H9 (cell line): ENCODE measurements at regions not wholly inside any gene's neighbourhood (a gene's known extent, or its start where the extent isn't known, plus 50 kb on each side); places are given as distances from the start of the nearest gene placed in this dataset.

Source experiments
- DNase-seq: peaks from one replicate; pipeline ENCODE4 v3.0.0-alpha.2; 2017
- H2AFZ ChIP-seq: one replicate; pipeline ENCODE4 v1.6.1; 2013; ENCODE audit warnings: mild to moderate bottlenecking, low read length, control low read depth, moderate library complexity
- H2AK5ac ChIP-seq: 2 replicates; pipeline ENCODE4 v1.6.1; 2013; ENCODE audit warnings: low read length, control low read depth, mixed read lengths; ENCODE audit not compliant: insufficient read length
- H2BK120ac ChIP-seq: one replicate; pipeline ENCODE4 v1.6.1; 2013; ENCODE audit warnings: low read depth, mild to moderate bottlenecking, low read length, control low read depth, inconsistent platforms; ENCODE audit not compliant: poor library complexity, severe bottlenecking
- H2BK12ac ChIP-seq: 2 replicates; pipeline ENCODE4 v1.6.1; 2013; ENCODE audit warnings: low read length, control low read depth, mixed read lengths, low read depth; ENCODE audit not compliant: insufficient read length
- H2BK15ac ChIP-seq: 2 replicates; pipeline ENCODE4 v1.6.1; 2013; ENCODE audit warnings: low read depth, low read length, control low read depth
- H2BK20ac ChIP-seq: one replicate; pipeline ENCODE4 v1.6.1; 2013; ENCODE audit warnings: low read depth, mild to moderate bottlenecking, low read length, control low read depth, inconsistent platforms; ENCODE audit not compliant: poor library complexity, severe bottlenecking
- H2BK5ac ChIP-seq: 2 replicates; pipeline ENCODE4 v1.6.1; 2013; ENCODE audit warnings: low read length, control low read depth, mixed read lengths; ENCODE audit not compliant: insufficient read length
- H3K14ac ChIP-seq: 2 replicates; pipeline ENCODE4 v1.6.1; 2013; ENCODE audit warnings: low read length, control low read depth; ENCODE audit not compliant: insufficient read depth
- H3K18ac ChIP-seq: 2 replicates; pipeline ENCODE4 v1.6.1; 2013; ENCODE audit warnings: low read depth, mild to moderate bottlenecking, mixed read lengths, low read length, control low read depth; ENCODE audit not compliant: insufficient read length
- H3K23ac ChIP-seq: 2 replicates; pipeline ENCODE4 v1.6.1; 2013; ENCODE audit warnings: low read length, control low read depth, mixed read lengths, low read depth; ENCODE audit not compliant: insufficient read length
- H3K23me2 ChIP-seq: 2 replicates; pipeline ENCODE4 v1.6.1; 2013; ENCODE audit warnings: low read depth, mild to moderate bottlenecking, mixed read lengths, low read length, control low read depth; ENCODE audit not compliant: insufficient read length, poor library complexity, severe bottlenecking
- H3K27ac ChIP-seq: 2 replicates; pipeline ENCODE4 v1.5.1; 2013; ENCODE audit warnings: low read length, control low read depth, mixed read lengths, low read depth; ENCODE audit not compliant: insufficient read length
- H3K27me3 ChIP-seq: 2 replicates; pipeline ENCODE4 v1.6.1; 2013; ENCODE audit warnings: low read length, control low read depth, inconsistent platforms; ENCODE audit not compliant: insufficient read depth
- H3K4ac ChIP-seq: 2 replicates; pipeline ENCODE4 v1.6.1; 2013; ENCODE audit warnings: low read depth, mild to moderate bottlenecking, control low read depth, inconsistent platforms, low read length, moderate library complexity
- H3K4me1 ChIP-seq: 2 replicates; pipeline ENCODE4 v1.6.1; 2013; ENCODE audit warnings: low read length, control low read depth, inconsistent platforms; ENCODE audit not compliant: insufficient read depth
- H3K4me2 ChIP-seq: 2 replicates; pipeline ENCODE4 v1.6.1; 2013; ENCODE audit warnings: low read length, control low read depth, mixed read lengths; ENCODE audit not compliant: insufficient read length, insufficient read depth
- H3K56ac ChIP-seq: 2 replicates; pipeline ENCODE4 v1.6.1; 2013; ENCODE audit warnings: low read depth, mild to moderate bottlenecking, mixed read lengths, low read length, control low read depth; ENCODE audit not compliant: insufficient read length
- H3K79me1 ChIP-seq: 2 replicates; pipeline ENCODE4 v1.6.1; 2013; ENCODE audit warnings: low read depth, mild to moderate bottlenecking, moderate library complexity, low read length, control low read depth, inconsistent platforms; ENCODE audit not compliant: insufficient read depth, poor library complexity, severe bottlenecking
- H3K79me2 ChIP-seq: 2 replicates; pipeline ENCODE4 v1.6.1; 2013; ENCODE audit warnings: low read length, control low read depth, inconsistent platforms; ENCODE audit not compliant: insufficient read depth
- H3K9ac ChIP-seq: 2 replicates; pipeline ENCODE4 v1.6.1; 2013; ENCODE audit warnings: low read length, control low read depth, mixed read lengths; ENCODE audit not compliant: insufficient read length; ENCODE audit errors: extremely low read depth
- H3K9me3 ChIP-seq: one replicate; pipeline ENCODE4 v1.6.1; 2013; ENCODE audit warnings: low read depth, low read length, inconsistent platforms; ENCODE audit not compliant: control insufficient read depth
- H3T11ph ChIP-seq: one replicate; pipeline ENCODE4 v1.6.1; 2013; ENCODE audit warnings: mild to moderate bottlenecking, low read length, control low read depth, inconsistent platforms
- H4K20me1 ChIP-seq: one replicate; pipeline ENCODE4 v1.6.1; 2013; ENCODE audit not compliant: control insufficient read depth, insufficient read length, insufficient read depth
- H4K5ac ChIP-seq: 2 replicates; pipeline ENCODE4 v1.6.1; 2013; ENCODE audit warnings: low read depth, mild to moderate bottlenecking, mixed read lengths, low read length, control low read depth; ENCODE audit not compliant: insufficient read length
- H4K8ac ChIP-seq: replicated peaks from 2 replicates; pipeline ENCODE4 v1.6.1; 2013; ENCODE audit warnings: low read length, control low read depth, mixed read lengths, low read depth; ENCODE audit not compliant: insufficient read length
- H4K91ac ChIP-seq: 2 replicates; pipeline ENCODE4 v1.6.1; 2013; ENCODE audit warnings: low read depth, mild to moderate bottlenecking, moderate library complexity, mixed read lengths, low read length, control low read depth; ENCODE audit not compliant: insufficient read length
- H3K27ac Mint-ChIP-seq, 3 experiments: 2 replicates in 2 of 3; 3 replicates in 1 of 3; pipeline ENCODE4 v1.8.0; 2020 to 2021; ENCODE audit warnings: mixed read lengths in 3 of 3, mild to moderate bottlenecking in 1 of 3, moderate library complexity in 1 of 3
- H3K27me3 Mint-ChIP-seq: 2 replicates; pipeline ENCODE4 v1.8.0; 2021; ENCODE audit warnings: low read depth, mild to moderate bottlenecking, moderate library complexity, mixed read lengths
- H3K36me3 Mint-ChIP-seq, 3 experiments: 2 replicates in 2 of 3; 3 replicates in 1 of 3; pipeline ENCODE4 v1.8.0; 2020 to 2021; ENCODE audit warnings: low read depth in 3 of 3, mixed read lengths in 3 of 3; ENCODE audit not compliant: insufficient read depth in 1 of 3
- H3K4me1 Mint-ChIP-seq, 2 experiments: 2 replicates each; pipeline ENCODE4 v1.8.0; 2020; ENCODE audit warnings: mixed read lengths in 2 of 2
- H3K4me3 Mint-ChIP-seq, 2 experiments: 2 replicates in 1 of 2; 3 replicates in 1 of 2; pipeline ENCODE4 v1.8.0; 2020 to 2021; ENCODE audit warnings: mild to moderate bottlenecking in 2 of 2, mixed read lengths in 2 of 2, moderate library complexity in 1 of 2
- H3K9me3 Mint-ChIP-seq, 2 experiments: 2 replicates in 1 of 2; 3 replicates in 1 of 2; pipeline ENCODE4 v1.8.0; 2020; ENCODE audit warnings: mild to moderate bottlenecking in 2 of 2, mixed read lengths in 2 of 2, moderate library complexity in 1 of 2
- WGBS: extraction: QIAGEN DNeasy Blood & Tissue Kit; methylation state at CpG from one replicate; pipeline ENCODE4 v1.1.7; 2013; ENCODE audit warnings: missing lambda C conversion rate, low lambda C conversion rate, mixed read lengths; ENCODE audit not compliant: insufficient read length; ENCODE audit errors: extremely low coverage; 5-methylcytosine and 5-hydroxymethylcytosine counted together
- TF ChIP-seq, protein P1 (sequence below): fragments of 200-600 bp; sonication (generic); conservative IDR thresholded peaks from 3 replicates; pipeline ENCODE4 v1.8.0; 2021; ENCODE audit warnings: antibody characterized with exemption, mild to moderate bottlenecking

- H2BK20ac ChIP-seq, result no peak overlapping the region
- H3K9ac ChIP-seq, result no peak overlapping the region
- no peak overlapping the region for H4K91ac ChIP-seq
- no peak overlapping the region for H3T11ph ChIP-seq
- H2BK120ac ChIP-seq, result no peak overlapping the region
- no peak overlapping the region for H3K27ac ChIP-seq
- H2BK12ac ChIP-seq, result no peak overlapping the region
- no peak overlapping the region for H3K4ac ChIP-seq
- H3K79me1 ChIP-seq, result peaks cover 2% of the 10 kb centered on the region
- no peaks in the 10 kb centered on the region for H3K23me2 ChIP-seq
- H3K36me3 Mint-ChIP-seq, result peaks cover 45 to 57% (median 55%) of the 10 kb centered on the region in 3 experiments
- no peak overlapping the region for H3K18ac ChIP-seq
- no peak overlapping the region for H3K14ac ChIP-seq
- TF ChIP-seq, protein P1, sequence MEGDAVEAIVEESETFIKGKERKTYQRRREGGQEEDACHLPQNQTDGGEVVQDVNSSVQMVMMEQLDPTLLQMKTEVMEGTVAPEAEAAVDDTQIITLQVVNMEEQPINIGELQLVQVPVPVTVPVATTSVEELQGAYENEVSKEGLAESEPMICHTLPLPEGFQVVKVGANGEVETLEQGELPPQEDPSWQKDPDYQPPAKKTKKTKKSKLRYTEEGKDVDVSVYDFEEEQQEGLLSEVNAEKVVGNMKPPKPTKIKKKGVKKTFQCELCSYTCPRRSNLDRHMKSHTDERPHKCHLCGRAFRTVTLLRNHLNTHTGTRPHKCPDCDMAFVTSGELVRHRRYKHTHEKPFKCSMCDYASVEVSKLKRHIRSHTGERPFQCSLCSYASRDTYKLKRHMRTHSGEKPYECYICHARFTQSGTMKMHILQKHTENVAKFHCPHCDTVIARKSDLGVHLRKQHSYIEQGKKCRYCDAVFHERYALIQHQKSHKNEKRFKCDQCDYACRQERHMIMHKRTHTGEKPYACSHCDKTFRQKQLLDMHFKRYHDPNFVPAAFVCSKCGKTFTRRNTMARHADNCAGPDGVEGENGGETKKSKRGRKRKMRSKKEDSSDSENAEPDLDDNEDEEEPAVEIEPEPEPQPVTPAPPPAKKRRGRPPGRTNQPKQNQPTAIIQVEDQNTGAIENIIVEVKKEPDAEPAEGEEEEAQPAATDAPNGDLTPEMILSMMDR, result no peak
- no peaks in the 10 kb centered on the region for H4K20me1 ChIP-seq
- WGBS, result no CpG with 5 or more reads among the region's 1 CpG
- H3K4me2 ChIP-seq, result no peak overlapping the region
- no peaks in the 10 kb centered on the region for H3K27me3 Mint-ChIP-seq
- H3K27ac Mint-ChIP-seq, result no peak overlapping the region
- H3K27me3 ChIP-seq, result no peaks in the 10 kb centered on the region
- peaks cover 7 to 13% of the 10 kb centered on the region in 2 experiments for H3K4me1 Mint-ChIP-seq
- no peak for DNase-seq
- peaks cover 11 to 32% of the 10 kb centered on the region in 2 experiments; a peak in 4 of 5 replicates for H3K9me3 Mint-ChIP-seq
- no peaks in the 10 kb centered on the region for H3K9me3 ChIP-seq
- no peak overlapping the region for H2AK5ac ChIP-seq
- H3K4me3 Mint-ChIP-seq, result no peak overlapping the region
- no peak overlapping the region for H4K8ac ChIP-seq
- H2BK15ac ChIP-seq, result no peak overlapping the region
- no peak overlapping the region for H3K56ac ChIP-seq
- H3K79me2 ChIP-seq, result no peaks in the 10 kb centered on the region
- no peaks in the 10 kb centered on the region for H3K4me1 ChIP-seq
- H4K5ac ChIP-seq, result no peak overlapping the region
- no peak overlapping the region for H2BK5ac ChIP-seq
- no peak overlapping the region for H3K23ac ChIP-seq
- no peak overlapping the region for H2AFZ ChIP-seq
Observed at GRCh38 chr12:100068305-100068704, 74.4 kb downstream of the BLTP3B start.
